HUES64 (cell line): ENCODE measurements at regions not wholly inside any gene's neighbourhood (a gene's known extent, or its start where the extent isn't known, plus 50 kb on each side); places are given as distances from the start of the nearest gene placed in this dataset.

ENCODE experiments used
- H3K27ac ChIP-seq: 2 replicates; pipeline ENCODE4 v1.7.0; 2013; ENCODE audit warnings: low read depth, low read length, inconsistent platforms
- H3K27me3 ChIP-seq: 2 replicates; pipeline ENCODE4 v1.6.1; 2013; ENCODE audit warnings: mild to moderate bottlenecking, low read length; ENCODE audit not compliant: insufficient read depth
- H3K36me3 ChIP-seq: 2 replicates; pipeline ENCODE4 v1.6.1; 2013; ENCODE audit warnings: mild to moderate bottlenecking, low read length; ENCODE audit not compliant: insufficient read depth
- H3K4me1 ChIP-seq: 2 replicates; pipeline ENCODE4 v1.6.1; 2013; ENCODE audit warnings: mild to moderate bottlenecking, low read length, moderate library complexity; ENCODE audit not compliant: insufficient read depth
- H3K4me3 ChIP-seq: 2 replicates; pipeline ENCODE4 v1.5.1; 2013; ENCODE audit warnings: mild to moderate bottlenecking, low read length, moderate library complexity
- H3K9ac ChIP-seq: 2 replicates; pipeline ENCODE4 v1.6.1; 2013; ENCODE audit warnings: mild to moderate bottlenecking, low read depth, low read length
- H3K9me3 ChIP-seq: 2 replicates; pipeline ENCODE4 v1.6.1; 2013; ENCODE audit warnings: low read depth, low read length; ENCODE audit not compliant: insufficient read depth
- WGBS: fragments of 150-250, 120-280 bp; methylation state at CpG from one replicate; pipeline ENCODE4 v1.1.7; 2013; ENCODE audit warnings: missing lambda C conversion rate; 5-methylcytosine and 5-hydroxymethylcytosine counted together

GRCh38 chr6:165930668-165931214 is 236.9 kb downstream of the TBXT start:
- H3K27me3 ChIP-seq: no peaks in the 10 kb centered on the region; the same call in 1 of the 2 replicates
- peaks cover 6% of the 10 kb centered on the region; the same call in 1 of the 2 replicates for H3K4me1 ChIP-seq
- H3K4me3 ChIP-seq: no peak overlapping the region
- H3K27ac ChIP-seq: no peak overlapping the region
- H3K9ac ChIP-seq: no peak overlapping the region
- no peaks in the 10 kb centered on the region for H3K36me3 ChIP-seq
- no peaks in the 10 kb centered on the region for H3K9me3 ChIP-seq
- WGBS: 94% methylated on average over 18 of the region's 18 CpGs

DNA sequence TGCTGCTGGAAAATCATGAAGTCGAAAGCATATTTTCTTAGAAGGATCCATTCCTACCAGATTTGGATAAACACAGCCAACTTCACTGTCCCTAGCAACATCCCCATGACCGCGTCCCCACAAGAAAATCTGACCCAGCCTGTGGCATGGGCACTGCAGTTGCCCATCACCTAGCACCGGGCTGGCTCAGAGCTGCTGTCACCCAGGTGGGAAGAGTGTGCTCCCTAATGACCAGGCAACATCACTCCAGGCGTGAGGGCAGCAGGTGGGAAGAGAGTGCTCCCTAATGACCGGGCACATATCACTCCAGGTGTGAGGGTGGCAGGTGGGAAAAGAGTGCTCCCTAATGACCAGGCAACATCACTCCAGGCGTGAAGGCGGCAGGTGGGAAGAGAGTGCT is 238.0 kb downstream of the TBXT start:
- Histone ChIP-seq H3K27ac (no peak overlapping the region), H3K4me3 (no peak overlapping the region), H3K4me1 (peaks cover 6% of the 10 kb centered on the region; the same call in 1 of the 2 replicates), H3K9ac (no peak overlapping the region), H3K9me3 (no peaks in the 10 kb centered on the region), H3K27me3 (no peaks in the 10 kb centered on the region; the same call in 1 of the 2 replicates), H3K36me3 (no peaks in the 10 kb centered on the region)
- WGBS: 91% methylated on average over 8 of the region's 8 CpGs

GRCh38 chr6:165926378-165926777 is 241.3 kb downstream of the TBXT start:
- H3K9ac ChIP-seq: no peak overlapping the region
- 76% methylated on average over 4 of the region's 4 CpGs for WGBS
- no peaks in the 10 kb centered on the region for H3K27me3 ChIP-seq
- H3K4me1 ChIP-seq: peaks cover 6% of the 10 kb centered on the region; the same call in 1 of the 2 replicates
- H3K27ac ChIP-seq: no peak overlapping the region
- no peaks in the 10 kb centered on the region for H3K36me3 ChIP-seq
- H3K4me3 ChIP-seq: no peak overlapping the region
- H3K9me3 ChIP-seq: no peaks in the 10 kb centered on the region

DNA sequence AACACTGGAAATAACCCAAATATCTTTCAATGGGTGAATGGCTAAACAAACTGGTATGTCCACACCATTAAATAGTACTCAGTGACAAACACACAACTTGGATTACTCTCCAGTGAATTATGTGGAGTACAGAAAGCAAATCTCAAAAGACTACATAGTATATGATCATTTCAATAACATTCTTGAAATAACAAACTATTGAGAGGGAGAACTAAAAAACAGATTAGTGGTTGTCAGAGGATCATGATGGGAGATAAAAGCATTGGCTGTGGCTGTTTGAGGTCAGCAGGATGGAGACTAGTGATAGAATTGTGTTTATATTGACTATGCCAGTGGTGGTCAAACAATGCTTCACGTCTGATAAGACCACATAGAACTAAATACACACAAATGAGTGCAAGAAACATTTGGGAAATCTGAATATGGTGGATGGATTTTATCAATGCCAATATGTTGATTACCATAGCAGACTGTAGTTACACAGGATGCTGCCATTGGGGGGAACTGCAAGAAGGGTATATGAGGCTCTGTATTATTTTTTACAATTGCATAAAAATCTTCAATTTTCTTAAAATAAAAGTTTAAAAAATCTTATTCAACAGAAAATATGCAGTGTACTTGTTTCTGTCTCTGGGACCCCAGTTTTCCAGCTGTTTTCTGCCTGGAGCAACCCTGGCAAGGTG is 242.0 kb downstream of the TBXT start:
- Histone ChIP-seq H3K36me3 (no peaks in the 10 kb centered on the region), H3K9me3 (no peaks in the 10 kb centered on the region), H3K9ac (no peak overlapping the region), H3K27me3 (no peaks in the 10 kb centered on the region), H3K4me1 (peaks cover 6% of the 10 kb centered on the region; the same call in 1 of the 2 replicates), H3K4me3 (no peak overlapping the region), H3K27ac (no peak overlapping the region)
- WGBS: no CpG with 5 or more reads among the region's 1 CpG

- Histone ChIP-seq H3K4me3 (no peak overlapping the region), H3K4me1 (peaks cover 6% of the 10 kb centered on the region; the same call in 1 of the 2 replicates), H3K27me3 (no peaks in the 10 kb centered on the region), H3K36me3 (no peaks in the 10 kb centered on the region), H3K9ac (no peak overlapping the region), H3K27ac (no peak overlapping the region), H3K9me3 (no peaks in the 10 kb centered on the region)
- 90% methylated on average over 6 of the region's 6 CpGs for WGBS
These were observed 245.3 kb downstream of the TBXT start for GRCh38 chr6:165922309-165922794.

- no peak overlapping the region for H3K27ac ChIP-seq
- H3K4me3 ChIP-seq: no peak overlapping the region
- H3K36me3 ChIP-seq: no peaks in the 10 kb centered on the region
- WGBS: 90% methylated on average over 4 of the region's 4 CpGs
- H3K9me3 ChIP-seq: no peaks in the 10 kb centered on the region
- no peak overlapping the region for H3K9ac ChIP-seq
- H3K27me3 ChIP-seq: no peaks in the 10 kb centered on the region
- peaks cover under 1% of the 10 kb centered on the region; the same call in 1 of the 2 replicates for H3K4me1 ChIP-seq
These were observed 246.6 kb downstream of the TBXT start for GRCh38 chr6:165920896-165921671.

DNA sequence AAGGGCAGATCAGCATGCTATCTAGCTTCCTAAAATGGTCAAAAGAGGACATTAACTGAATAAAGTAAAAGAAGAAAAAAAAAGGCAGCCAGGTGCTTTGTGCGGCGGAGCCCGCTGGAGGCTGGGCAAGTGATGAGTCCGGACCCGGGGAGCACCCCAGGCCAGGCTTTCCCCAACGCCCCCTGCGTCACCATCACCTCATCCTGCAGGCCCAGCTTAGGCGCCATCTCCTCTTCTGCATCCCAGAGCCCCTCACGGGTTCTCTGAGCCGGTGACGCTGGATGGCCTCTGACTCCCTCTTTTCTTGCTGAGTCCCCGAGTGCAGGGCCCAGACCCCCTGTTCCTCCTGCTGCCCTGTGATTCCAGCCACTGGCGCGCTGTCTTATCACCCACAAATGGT is 250.1 kb downstream of the TBXT start:
- H3K27me3 ChIP-seq: no peaks in the 10 kb centered on the region
- no peaks in the 10 kb centered on the region for H3K36me3 ChIP-seq
- H3K27ac ChIP-seq: no peak overlapping the region
- H3K9ac ChIP-seq: no peak overlapping the region
- no peak overlapping the region for H3K4me3 ChIP-seq
- WGBS: 95% methylated on average over 14 of the region's 14 CpGs
- no peaks in the 10 kb centered on the region for H3K4me1 ChIP-seq
- H3K9me3 ChIP-seq: no peaks in the 10 kb centered on the region

- no peaks in the 10 kb centered on the region for H3K9me3 ChIP-seq
- H3K27ac ChIP-seq: no peak overlapping the region
- H3K9ac ChIP-seq: no peak overlapping the region
- H3K36me3 ChIP-seq: no peaks in the 10 kb centered on the region
- WGBS: 89% methylated on average over 9 of the region's 10 CpGs
- H3K4me1 ChIP-seq: no peaks in the 10 kb centered on the region
- H3K27me3 ChIP-seq: no peaks in the 10 kb centered on the region
- H3K4me3 ChIP-seq: no peak overlapping the region
These were observed 252.2 kb upstream of the PDE10A start for GRCh38 chr6:165915022-165915770.

DNA sequence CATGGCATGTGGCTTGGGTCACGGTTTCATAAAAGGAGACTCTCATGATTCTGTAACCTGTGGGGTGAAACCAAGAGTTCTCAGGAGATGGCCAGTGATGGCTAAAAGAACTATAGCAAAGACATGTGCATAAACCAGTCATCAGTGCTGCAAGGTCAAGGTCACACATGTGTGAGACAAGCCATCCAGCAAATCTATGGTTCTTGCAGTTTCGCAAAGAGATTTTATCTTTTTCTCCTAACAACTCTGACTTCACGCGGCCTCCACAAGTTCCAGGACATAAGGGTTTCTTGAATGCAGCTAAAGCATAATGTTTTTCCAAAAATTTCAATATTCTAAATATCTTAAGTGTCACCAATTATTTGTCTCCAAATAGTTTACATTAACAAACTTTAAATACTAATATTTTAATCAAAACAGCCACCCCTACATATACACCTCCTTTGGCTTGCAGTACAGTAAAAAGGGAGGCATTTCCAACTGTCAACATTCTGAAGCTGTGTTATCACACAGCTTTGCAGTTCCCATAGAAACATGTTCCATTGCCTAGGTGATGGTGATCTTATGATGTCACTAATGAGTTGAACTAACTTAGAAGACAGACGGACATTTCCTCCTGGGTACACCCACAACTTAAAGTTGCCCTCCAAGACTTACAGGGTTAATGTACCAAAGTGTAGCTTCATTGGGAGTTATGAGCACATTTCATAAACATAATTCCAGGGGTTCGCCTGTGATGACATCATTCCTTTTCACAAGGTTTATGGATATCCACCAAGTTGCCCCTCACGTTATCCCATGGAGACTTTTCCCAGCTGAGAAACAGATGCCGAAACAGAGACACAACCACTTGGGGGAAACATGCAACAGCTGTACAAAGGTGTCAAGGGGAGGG is 250.9 kb upstream of the PDE10A start:
- no peak overlapping the region for H3K4me3 ChIP-seq
- H3K27ac ChIP-seq: no peak overlapping the region
- no peaks in the 10 kb centered on the region for H3K9me3 ChIP-seq
- H3K36me3 ChIP-seq: no peaks in the 10 kb centered on the region
- H3K27me3 ChIP-seq: no peaks in the 10 kb centered on the region
- H3K4me1 ChIP-seq: no peaks in the 10 kb centered on the region
- no peak overlapping the region for H3K9ac ChIP-seq
- WGBS: 93% methylated on average over 8 of the region's 8 CpGs
